ENCODE measurements at regions not wholly inside any gene's neighbourhood (a gene's known extent, or its start where the extent isn't known, plus 50 kb on each side); places are given as distances from the start of the nearest gene placed in this dataset.
A peak's percentile ranks its signal among the peaks of the same experiment; 100 is the strongest.
"Not testable (repeated sequence)": the region's sequence is repeated elsewhere in the genome, so short reads cannot be mapped to it uniquely, and the experiment has no call there.

DNA sequence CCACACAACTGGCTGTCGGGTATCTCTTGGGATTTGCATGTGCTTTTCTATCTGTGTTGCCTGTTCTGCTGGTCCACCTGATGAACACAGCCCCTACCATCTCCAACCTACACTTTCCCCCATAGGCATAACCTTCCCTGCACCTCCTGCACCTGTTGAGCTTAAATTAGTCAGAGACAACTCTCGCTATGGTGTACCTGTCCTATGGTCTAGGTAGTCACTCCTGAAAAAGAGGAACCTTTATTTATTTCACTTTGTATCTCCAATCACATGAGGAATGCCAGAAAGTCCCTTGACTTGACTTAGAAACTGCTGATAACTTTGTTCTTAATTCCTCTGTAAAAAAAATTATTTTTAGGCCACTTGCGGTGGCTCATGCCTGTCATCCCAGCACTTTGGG is 338.1 kb downstream of the DHRSX start:
- no peak for DNase-seq

DNA sequence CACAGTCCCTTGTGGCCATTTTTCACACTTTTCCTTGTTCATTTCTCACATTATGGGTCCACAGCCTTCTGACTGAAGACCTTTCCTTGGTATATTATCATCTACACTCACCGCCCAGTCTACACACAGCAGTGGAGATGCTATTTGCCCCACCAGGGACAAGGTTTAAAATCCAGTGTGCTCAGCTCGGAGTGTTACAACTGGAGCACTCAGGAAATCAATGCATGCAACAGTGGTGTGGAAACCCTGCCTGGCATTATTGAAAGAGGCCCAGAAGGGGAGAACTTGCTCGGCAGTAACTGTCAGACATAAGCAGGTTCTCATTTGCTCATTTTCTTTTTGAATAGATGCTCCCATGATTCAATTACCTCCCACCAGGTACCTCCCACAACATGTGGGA is 340.9 kb downstream of the DHRSX start:
- no peak for DNase-seq

DNA sequence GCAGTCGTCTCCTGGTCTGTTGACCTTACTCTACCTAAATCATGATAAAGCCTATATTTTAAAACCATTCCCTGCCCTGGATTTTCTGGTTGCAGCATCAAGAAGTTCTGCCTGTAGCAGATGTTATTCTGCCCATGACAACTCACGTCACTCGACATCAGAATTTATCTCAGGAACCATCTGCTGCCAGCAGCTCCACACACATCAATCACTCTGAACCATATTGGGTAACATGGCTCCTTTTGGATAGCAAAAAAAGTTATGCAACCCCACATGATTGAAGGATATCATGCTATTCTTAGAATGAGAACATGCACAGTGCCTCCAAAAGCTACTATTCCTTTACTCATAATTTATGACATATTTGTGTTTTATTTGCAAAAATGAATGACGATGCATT is 341.4 kb downstream of the DHRSX start:
- DNase-seq: no peak

DNA sequence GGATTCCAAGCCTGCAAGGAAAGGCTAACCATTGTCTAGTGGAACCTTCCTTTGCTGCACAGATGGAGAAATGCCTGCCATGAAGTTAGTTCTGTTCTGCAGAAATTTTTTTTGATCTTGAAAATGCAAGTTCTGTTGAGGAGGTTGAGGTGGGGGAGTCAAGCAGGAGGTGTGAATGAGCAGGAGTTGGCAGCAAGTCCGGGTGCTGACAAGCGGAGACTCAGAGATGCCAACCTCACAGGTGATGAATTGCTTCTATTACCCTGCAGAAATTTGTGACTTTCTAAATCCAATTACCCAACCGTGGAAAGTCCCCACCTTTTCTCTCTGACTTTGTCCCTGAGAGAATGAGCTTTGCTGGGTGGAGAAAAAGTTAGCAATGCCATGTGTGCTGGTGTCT is 350.1 kb downstream of the DHRSX start:
- DNase-seq: no peak

DNA sequence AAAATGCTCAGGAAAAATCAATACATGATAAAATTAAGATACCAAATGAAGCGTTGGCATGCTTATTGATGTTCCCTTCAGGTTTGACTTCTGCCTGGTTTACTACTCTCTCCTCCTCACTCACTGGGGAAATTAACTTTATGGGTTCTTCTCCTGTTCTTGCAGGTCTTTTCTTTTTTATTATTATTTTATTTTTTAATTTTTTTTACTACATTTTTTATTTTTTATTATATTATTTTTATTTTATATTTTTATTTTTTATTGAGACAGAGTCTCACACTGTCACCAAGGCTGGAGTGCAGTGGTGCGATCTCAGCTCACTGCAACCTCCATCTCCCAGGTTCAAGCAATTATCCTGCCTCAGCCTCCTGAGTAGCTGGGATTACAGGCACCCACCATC is 350.8 kb downstream of the DHRSX start:
- DNase-seq: not testable (repeated sequence)

DNA sequence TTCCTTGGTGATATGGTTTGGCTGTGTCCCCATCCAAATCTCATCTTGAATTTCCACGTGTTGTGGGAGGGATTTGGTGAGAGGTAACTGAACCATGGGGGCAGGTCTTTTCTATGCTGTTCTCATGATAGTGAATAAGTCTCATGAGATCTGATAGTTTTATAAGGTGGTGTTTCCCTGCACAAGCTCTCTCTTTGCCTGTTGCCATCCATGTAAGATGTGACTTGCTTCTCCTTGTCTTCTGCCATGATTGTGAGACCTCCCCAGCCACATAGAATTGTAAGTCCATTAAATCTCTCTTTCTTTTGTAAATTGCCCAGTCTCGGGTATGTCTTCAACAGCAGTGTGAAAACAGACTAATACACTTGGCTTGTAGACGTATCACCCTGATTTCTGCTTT is 351.7 kb downstream of the DHRSX start:
- not testable (repeated sequence) for DNase-seq

DNA sequence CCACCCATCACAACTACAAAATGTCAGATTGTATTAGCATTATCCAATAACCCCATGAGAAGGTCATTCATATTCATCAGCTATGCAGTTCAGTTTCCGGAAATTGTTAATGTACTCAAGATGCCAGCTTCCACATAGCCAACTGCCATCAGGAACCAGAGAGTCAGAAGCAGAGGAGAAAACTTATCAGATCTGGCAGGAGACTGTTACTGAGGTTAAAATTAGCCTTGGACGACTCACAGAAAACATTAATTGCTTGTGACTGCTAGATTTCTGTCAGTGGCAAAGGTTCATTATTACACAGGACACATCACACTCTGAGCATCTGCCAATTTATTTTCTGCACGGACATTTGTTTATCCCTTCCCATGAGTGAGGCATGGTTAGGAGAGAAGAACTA is 352.8 kb downstream of the DHRSX start:
- no peak for DNase-seq

DNA sequence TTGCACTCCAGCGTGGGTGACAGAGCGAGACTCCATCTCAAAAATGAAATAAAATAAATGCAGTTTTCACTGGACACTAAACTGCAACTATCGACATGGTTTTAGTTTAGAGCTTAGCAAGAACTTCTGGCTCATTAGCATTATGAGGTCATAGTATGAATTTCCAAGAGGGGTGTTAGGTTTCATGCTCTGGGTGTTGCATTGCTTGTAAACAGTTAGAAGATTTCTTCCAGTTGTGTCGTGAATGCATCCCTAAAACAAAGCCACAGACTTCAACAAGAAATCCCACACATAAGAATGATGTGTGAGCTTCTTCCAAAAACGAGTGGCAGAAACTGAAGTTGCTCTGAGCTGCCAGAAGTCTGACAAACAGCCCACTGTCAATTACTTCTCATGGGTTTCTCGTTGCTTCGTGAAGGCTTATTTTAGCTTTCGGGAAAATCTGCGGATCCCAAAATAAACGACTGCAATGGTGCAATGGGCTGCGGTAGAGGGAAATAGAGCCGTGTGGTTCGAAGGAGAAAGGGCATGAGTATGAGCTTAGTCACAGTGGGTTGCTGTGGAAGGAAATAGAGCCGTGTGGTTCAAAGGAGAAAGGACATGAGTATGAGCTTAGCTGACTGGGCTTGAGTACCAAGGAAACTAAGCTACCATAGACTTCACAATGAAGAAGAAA is 354.9 kb downstream of the DHRSX start:
- DNase-seq: peak; percentile 18

DNA sequence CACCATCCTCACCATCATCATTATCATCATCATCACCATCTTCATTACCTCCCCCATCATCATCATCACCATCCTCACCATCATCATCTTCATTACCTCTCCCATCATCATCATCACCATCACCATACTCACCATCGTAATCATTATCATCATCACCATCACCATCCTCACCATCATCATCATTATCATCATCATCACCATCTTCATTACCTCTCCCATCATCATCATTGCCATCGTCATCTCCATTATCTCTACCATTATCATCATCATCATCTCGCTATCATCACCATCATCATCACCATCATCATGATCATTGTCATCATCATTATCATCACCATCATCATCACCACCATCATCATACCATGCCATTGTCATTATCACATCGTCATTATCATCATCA is 362.9 kb downstream of the DHRSX start:
- no peak for DNase-seq

DNA sequence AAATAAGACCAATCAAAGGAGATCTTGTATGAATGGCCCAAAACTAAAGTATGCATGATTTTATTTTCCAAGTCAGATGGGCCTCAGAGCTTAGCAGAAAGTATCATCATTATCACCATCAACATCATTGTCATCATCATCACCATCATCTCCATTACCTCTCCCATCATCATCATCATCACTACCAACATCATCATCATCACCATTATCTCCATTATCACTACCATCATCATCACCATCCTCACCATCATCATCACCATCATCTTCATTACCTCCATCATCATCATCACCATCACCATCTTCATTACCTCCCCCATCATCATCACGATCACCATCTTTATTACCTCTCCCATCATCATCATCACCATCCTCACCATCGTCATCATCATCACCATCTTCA is 363.9 kb downstream of the DHRSX start:
- DNase-seq: no peak

DNA sequence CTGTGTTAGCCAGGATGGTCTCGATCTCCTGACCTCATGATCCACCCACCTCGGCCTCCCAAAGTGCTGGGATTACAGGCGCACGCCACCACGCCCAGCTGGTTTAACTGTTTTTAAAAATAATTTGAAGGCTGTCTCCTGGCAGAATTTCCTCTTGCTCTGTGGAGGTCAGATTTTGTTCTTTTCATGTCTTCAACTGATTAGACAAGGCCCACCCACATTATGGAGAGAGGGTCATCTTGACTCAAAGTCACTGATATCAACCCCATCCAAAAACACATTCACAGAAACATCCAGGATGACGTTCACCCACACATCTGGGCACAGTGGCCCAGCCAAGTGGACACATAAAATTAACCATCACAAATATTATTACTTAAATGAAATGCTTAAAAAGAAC is 365.4 kb downstream of the DHRSX start:
- DNase-seq: no peak

DNA sequence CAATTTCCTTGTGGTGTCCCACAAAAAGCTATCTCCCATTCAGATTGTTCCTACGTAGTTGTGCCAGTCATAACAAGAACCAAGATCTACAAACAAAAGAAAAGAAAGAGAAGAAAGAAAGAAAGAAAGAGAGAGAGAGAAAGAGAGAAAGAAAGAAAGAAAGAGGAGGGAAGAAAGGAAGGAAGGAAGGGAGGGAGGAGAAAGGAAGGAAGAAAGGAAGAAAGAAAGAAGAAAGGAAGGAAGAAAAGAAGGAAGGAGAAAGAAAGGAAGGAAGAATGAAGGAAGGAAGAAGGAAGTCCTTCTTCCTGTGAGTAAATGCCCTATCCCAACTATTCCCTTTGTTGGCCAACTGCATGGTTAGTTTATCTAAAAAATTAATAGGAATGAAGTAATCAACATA is 366.0 kb downstream of the DHRSX start:
- no peak for DNase-seq

All from fibroblast of skin of scalp (primary cell).